AG04449 (cell line): ENCODE measurements at regions not wholly inside any gene's neighbourhood (a gene's known extent, or its start where the extent isn't known, plus 50 kb on each side); places are given as distances from the start of the nearest gene placed in this dataset.

ENCODE experiments used
- CTCF ChIA-PET: fragments of 350-600 bp; formaldehyde crosslinking; extraction: SDS; loops from one replicate; lab custom pipeline; 2021; ENCODE audit warnings: antibody characterized with exemption; lab: Yijun Ruan, JAX
- POLR2A ChIA-PET: fragments of 400-600, 350-600 bp; formaldehyde crosslinking; extraction: SDS; loops from one replicate; lab custom pipeline; 2020; ENCODE audit warnings: antibody characterized with exemption, inconsistent platforms; lab: Yijun Ruan, JAX
- DNase-seq: peaks from one replicate; pipeline ENCODE4 v3.0.0-alpha.2; 2010; ENCODE audit warnings: low read depth, low spot score
- H3K4me3 ChIP-seq: 2 replicates; pipeline ENCODE4 v1.5.1; 2011; ENCODE audit warnings: low read depth, mild to moderate bottlenecking, control low read depth, low read length
- TF ChIP-seq, protein P1 (sequence below): IDR thresholded peaks from one replicate; pipeline ENCODE4 v1.5.1; 2011; ENCODE audit warnings: mild to moderate bottlenecking, moderate library complexity, low read length, control low read depth, inconsistent platforms; ENCODE audit not compliant: insufficient read depth; ENCODE audit errors: missing control alignments

- ChIA-PET CTCF (no interaction called here), POLR2A (no interaction called here)
- no peak overlapping the region for H3K4me3 ChIP-seq
- TF ChIP-seq, protein P1, sequence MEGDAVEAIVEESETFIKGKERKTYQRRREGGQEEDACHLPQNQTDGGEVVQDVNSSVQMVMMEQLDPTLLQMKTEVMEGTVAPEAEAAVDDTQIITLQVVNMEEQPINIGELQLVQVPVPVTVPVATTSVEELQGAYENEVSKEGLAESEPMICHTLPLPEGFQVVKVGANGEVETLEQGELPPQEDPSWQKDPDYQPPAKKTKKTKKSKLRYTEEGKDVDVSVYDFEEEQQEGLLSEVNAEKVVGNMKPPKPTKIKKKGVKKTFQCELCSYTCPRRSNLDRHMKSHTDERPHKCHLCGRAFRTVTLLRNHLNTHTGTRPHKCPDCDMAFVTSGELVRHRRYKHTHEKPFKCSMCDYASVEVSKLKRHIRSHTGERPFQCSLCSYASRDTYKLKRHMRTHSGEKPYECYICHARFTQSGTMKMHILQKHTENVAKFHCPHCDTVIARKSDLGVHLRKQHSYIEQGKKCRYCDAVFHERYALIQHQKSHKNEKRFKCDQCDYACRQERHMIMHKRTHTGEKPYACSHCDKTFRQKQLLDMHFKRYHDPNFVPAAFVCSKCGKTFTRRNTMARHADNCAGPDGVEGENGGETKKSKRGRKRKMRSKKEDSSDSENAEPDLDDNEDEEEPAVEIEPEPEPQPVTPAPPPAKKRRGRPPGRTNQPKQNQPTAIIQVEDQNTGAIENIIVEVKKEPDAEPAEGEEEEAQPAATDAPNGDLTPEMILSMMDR, result no peak
- no peak for DNase-seq
Measured at GRCh38 chr21:15192243-15192642, 127.4 kb upstream of the NRIP1 start.

GRCh38 chr21:15193937-15194336 lies 129.1 kb upstream of the NRIP1 start:
- CTCF ChIA-PET, result no interaction called here

DNA sequence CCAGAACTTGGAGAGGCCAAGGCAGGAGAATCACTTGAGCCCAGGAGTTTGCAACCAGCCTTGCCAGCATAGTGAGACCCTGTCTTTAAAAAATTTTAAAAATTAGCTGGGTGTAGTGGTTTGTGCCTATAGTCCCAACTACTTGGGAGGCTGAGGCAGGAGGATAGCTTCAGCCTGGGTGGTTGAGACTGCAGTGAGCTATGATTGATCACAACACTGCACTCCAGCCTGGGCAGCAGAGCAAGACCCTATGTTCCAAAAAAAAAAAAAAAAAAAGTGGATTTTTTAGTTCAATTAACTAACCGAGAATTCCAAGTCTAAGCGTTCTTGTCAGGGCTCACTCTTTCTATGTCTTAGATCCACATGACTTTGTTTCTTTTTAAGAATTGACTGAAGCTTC lies 130.3 kb upstream of the NRIP1 start:
- DNase-seq, result no peak
- TF ChIP-seq, protein P1, result no peak
- ChIA-PET POLR2A (no interaction called here), CTCF (no interaction called here)
- H3K4me3 ChIP-seq, result no peak overlapping the region

More at GRCh38 chr21:15193937-15194336, 129.1 kb upstream of the NRIP1 start:
- POLR2A ChIA-PET, result no interaction called here
- no peak for DNase-seq
- H3K4me3 ChIP-seq, result no peak overlapping the region
- TF ChIP-seq, protein P1, result no peak

DNA sequence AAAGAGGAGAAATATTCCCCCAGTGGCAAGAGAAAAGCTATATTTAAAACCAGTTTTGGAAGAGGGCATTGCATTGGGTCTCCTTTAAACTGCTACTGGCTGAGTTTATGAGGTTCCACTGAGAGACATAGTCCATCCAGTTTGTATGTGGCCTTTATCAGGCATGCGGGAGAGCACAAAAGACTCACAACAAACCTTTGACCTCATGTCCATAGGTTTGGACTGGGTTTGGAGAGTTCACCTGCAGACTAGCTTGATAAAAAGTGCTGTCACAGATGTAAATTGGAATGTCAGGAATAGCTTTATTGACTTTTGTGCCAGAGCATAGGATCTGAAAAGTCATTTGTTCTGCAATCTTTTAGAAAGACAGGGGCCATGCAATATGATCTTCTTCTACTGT lies 131.0 kb upstream of the NRIP1 start:
- DNase-seq, result no peak
- H3K4me3 ChIP-seq, result no peak overlapping the region
- ChIA-PET POLR2A (no interaction called here), CTCF (no interaction called here)
- TF ChIP-seq, protein P1, result no peak

DNA sequence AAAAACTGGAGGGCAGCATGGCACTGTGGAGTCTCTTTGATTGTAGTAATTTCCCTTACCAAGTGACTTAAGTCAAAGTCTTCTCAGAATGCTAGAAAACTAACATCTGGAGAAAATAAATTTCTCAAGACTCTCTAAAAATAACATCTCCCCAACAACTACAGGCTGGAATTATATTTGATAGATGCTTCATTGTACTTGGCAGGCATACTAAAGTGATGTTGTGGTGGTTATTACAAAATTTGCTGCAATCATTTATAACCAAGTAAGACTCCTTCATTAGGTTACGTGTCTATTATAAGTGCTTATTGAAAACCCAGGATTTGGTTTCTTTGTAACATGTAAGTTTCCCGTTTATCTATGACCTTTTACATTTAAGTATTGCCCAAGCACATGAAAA lies 132.9 kb upstream of the NRIP1 start:
- ChIA-PET CTCF (no interaction called here), POLR2A (no interaction called here)
- no peak overlapping the region for H3K4me3 ChIP-seq
- TF ChIP-seq, protein P1, result no peak
- DNase-seq, result no peak

GRCh38 chr21:15199414-15200383 lies 134.9 kb upstream of the NRIP1 start:
- no peak overlapping the region for H3K4me3 ChIP-seq
- no peak for DNase-seq
- TF ChIP-seq, protein P1, result no peak
- POLR2A ChIA-PET, result no interaction called here
- CTCF ChIA-PET, result no interaction called here
